ENCODE measurements at regions not wholly inside any gene's neighbourhood (a gene's known extent, or its start where the extent isn't known, plus 50 kb on each side); places are given as distances from the start of the nearest gene placed in this dataset.

GRCh38 chr6:139509167-139509566 lies 134.7 kb upstream of the CITED2 start:
- Mint-ChIP-seq H3K4me1 (peaks cover 4% of the 10 kb centered on the region), H3K9me3 (peaks cover 2% of the 10 kb centered on the region), H3K27me3 (ENCODE audit: low read depth) (no peaks in the 10 kb centered on the region), H3K4me3 (no peak overlapping the region), H3K27ac (ENCODE audit: unreplicated experiment) (peak overlapping the region; percentile 9), H3K36me3 (ENCODE audit: low read depth) (no peaks in the 10 kb centered on the region)
- TF ChIP-seq, protein P1, sequence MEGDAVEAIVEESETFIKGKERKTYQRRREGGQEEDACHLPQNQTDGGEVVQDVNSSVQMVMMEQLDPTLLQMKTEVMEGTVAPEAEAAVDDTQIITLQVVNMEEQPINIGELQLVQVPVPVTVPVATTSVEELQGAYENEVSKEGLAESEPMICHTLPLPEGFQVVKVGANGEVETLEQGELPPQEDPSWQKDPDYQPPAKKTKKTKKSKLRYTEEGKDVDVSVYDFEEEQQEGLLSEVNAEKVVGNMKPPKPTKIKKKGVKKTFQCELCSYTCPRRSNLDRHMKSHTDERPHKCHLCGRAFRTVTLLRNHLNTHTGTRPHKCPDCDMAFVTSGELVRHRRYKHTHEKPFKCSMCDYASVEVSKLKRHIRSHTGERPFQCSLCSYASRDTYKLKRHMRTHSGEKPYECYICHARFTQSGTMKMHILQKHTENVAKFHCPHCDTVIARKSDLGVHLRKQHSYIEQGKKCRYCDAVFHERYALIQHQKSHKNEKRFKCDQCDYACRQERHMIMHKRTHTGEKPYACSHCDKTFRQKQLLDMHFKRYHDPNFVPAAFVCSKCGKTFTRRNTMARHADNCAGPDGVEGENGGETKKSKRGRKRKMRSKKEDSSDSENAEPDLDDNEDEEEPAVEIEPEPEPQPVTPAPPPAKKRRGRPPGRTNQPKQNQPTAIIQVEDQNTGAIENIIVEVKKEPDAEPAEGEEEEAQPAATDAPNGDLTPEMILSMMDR (conservative IDR thresholded peaks at IDR 0.05), result no peak
- DNase-seq (ENCODE audit: low read depth, low spot score), result no peak

GRCh38 chr6:139508576-139508975 lies 134.1 kb upstream of the CITED2 start:
- Mint-ChIP-seq H3K4me1 (peaks cover 4% of the 10 kb centered on the region), H3K27me3 (ENCODE audit: low read depth) (no peaks in the 10 kb centered on the region), H3K27ac (ENCODE audit: unreplicated experiment) (no peak overlapping the region), H3K9me3 (peaks cover 2% of the 10 kb centered on the region), H3K36me3 (ENCODE audit: low read depth) (no peaks in the 10 kb centered on the region), H3K4me3 (no peak overlapping the region)
- TF ChIP-seq, protein P1 (conservative IDR thresholded peaks at IDR 0.05), result no peak
- no peak for DNase-seq (ENCODE audit: low read depth, low spot score)

DNA sequence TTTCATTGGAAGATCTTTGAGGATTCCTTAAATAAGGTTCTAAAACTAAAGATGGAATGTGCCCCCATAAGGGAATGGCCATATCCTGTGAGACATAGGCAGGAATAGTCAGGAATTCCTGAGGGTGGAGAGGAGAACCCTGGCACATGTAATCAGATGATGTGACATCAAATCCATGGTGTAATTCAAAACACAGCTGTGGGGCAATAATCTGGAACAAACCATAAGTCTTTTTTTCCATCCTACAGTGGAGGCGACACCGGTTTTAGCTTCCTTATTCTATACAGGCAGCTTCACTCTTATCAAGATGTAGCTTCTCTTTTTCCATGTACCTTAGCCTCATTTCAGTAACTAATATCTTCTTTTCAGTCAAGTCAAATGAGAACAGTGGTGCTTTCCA lies 133.6 kb upstream of the CITED2 start:
- no peaks in the 10 kb centered on the region for H3K27me3 Mint-ChIP-seq (ENCODE audit: low read depth)

DNA sequence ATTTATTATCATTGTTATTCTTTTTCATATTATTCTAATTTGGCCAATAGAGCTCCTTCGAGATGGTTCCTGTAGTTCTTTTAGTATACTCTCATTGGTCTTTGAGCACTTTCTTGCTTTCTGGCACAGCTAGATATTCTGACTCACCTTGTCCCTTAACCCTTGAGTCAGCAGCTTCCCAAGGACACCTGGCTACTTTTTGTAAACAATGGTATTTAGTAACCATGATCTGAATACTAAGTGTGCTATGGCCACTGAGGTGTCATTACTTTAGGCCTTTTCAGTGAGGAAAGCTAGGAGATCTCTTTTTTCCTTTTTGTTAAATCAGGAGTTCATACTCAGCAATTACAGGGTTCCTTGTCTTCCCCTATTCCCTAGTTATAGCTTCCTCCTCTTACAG lies 126.5 kb upstream of the CITED2 start:
- no peak for DNase-seq (ENCODE audit: low read depth, low spot score)
- H3K27ac Mint-ChIP-seq (ENCODE audit: unreplicated experiment), result no peak overlapping the region
- H3K9me3 Mint-ChIP-seq, result peaks cover 4% of the 10 kb centered on the region
- H3K27me3 Mint-ChIP-seq (ENCODE audit: low read depth), result no peaks in the 10 kb centered on the region
- H3K4me3 Mint-ChIP-seq, result no peak overlapping the region
- TF ChIP-seq, protein P1 (conservative IDR thresholded peaks at IDR 0.05), result no peak
- peaks cover 5% of the 10 kb centered on the region for H3K36me3 Mint-ChIP-seq (ENCODE audit: low read depth)
- H3K4me1 Mint-ChIP-seq, result peaks cover 9% of the 10 kb centered on the region

More for the DNA sequence above, 133.6 kb upstream of the CITED2 start:
- Mint-ChIP-seq H3K36me3 (ENCODE audit: low read depth) (no peaks in the 10 kb centered on the region), H3K9me3 (peaks cover 2% of the 10 kb centered on the region), H3K4me3 (no peak overlapping the region), H3K27ac (ENCODE audit: unreplicated experiment) (no peak overlapping the region), H3K4me1 (peaks cover 4% of the 10 kb centered on the region)
- TF ChIP-seq, protein P1 (conservative IDR thresholded peaks at IDR 0.05), result no peak
- DNase-seq (ENCODE audit: low read depth, low spot score), result no peak

DNA sequence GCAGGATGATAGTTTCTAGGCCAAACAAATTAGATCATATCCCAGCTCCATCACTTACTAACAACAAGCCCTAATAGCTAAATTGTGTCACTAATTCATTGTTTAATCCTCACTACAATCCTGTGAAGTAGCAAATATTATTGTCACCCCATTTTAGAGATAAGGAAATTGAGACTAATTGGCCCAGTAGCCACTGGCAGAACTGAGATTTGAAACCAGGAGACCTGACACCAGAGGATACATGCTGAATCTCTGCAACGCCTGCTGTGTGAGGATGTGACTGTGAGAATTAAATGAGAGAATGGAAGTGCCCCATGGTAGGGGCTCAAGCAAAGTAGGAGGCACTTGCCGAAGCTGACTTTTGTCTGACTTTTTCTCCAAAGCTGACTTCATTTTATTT lies 124.3 kb upstream of the CITED2 start:
- H3K9me3 Mint-ChIP-seq, result peaks cover 4% of the 10 kb centered on the region
- DNase-seq (ENCODE audit: low read depth, low spot score), result no peak
- TF ChIP-seq, protein P1 (conservative IDR thresholded peaks at IDR 0.05), result no peak
- no peaks in the 10 kb centered on the region for H3K27me3 Mint-ChIP-seq (ENCODE audit: low read depth)
- no peak overlapping the region for H3K27ac Mint-ChIP-seq (ENCODE audit: unreplicated experiment)
- H3K36me3 Mint-ChIP-seq (ENCODE audit: low read depth), result peaks cover 5% of the 10 kb centered on the region
- no peak overlapping the region for H3K4me3 Mint-ChIP-seq
- peaks cover 9% of the 10 kb centered on the region for H3K4me1 Mint-ChIP-seq

Measured in neural crest cell (in vitro differentiated cells).